ENCODE measurements at regions not wholly inside any gene's neighbourhood (a gene's known extent, or its start where the extent isn't known, plus 50 kb on each side); places are given as distances from the start of the nearest gene placed in this dataset.

DNA sequence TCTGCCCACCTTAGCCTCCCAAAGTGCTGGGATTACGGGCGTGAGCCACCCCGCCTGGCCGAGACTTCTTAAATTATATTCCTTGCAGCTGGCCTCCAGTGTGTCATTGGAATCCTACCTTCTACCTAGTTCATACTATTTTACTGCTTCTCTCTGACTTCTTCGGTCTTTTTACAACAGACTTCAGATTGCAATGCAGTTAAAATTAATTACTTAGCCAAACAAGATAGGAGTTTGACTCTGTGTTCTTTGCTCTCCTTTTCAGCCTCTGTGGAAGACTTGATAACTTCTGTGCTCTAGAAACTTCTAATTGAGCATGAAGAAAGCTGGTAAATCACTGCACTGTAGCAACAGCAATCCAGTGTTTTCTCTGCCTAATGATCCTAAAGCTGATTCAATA is 199.5 kb downstream of the GASK1B start:
- no peak for DNase-seq (ENCODE audit: low spot score)

- no peak for DNase-seq (ENCODE audit: low spot score)
Observed at GRCh38 chr4:157964463-157964862, 208.4 kb downstream of the GASK1B start.

DNA sequence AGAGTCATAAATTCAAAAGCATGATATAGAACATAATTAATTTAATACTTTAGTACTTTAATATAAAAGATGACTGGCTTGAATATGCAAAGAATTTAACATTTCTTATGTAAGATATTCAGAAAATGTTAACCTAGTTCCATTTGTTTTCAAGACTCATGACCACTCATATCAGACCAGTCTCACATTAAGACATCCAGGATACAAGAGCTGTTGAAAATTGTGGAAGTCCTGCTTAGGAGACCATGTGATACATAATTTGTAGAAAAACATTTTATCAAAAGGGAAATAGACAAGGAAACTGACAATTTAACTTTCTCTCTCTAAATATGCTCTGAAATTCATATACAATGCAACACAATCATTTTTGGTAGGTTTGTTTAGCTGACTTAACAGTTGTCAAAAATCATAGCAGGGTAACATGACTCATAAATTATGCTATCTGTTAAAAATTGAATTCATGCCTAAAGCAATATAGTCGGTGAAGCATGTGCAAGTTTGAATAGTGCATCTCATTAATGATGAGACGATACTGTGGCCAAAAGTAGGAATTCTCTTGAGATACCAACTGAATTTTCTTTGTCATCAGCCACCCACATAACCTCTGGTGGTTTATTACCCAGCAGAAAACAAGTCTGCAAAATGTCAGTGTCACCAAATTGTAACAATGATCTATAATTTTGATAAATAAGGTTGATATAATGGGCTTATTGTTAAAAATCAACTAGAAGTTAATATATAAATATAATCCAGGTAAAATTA is 211.4 kb downstream of the GASK1B start:
- DNase-seq (ENCODE audit: low spot score), result no peak

- DNase-seq (ENCODE audit: low spot score), result no peak
Observed at GRCh38 chr4:157957905-157958304, 214.9 kb downstream of the GASK1B start.

DNA sequence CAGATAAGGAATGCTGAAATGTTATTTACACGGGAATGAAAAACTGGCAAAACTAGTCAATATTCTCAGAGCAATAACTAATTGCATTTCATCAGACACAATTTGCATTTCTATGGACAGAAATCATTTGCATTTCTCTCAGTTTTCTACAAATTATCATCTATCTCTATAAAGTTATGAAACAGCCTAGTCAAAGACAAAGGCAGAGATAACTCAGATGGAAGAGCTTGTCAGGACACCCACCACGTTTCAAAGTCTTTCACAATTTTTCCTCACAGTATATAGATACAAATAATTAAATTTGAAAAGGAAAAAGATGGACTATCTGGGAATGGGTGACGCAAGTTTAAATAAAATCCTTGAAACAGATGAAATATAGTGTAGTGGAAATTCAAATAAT is 230.8 kb downstream of the GASK1B start:
- no peak for DNase-seq (ENCODE audit: low spot score)

- no peak for DNase-seq (ENCODE audit: low spot score)
Observed at GRCh38 chr4:157934151-157934550, 238.7 kb downstream of the GASK1B start.

- no peak for DNase-seq (ENCODE audit: low spot score)
Observed at GRCh38 chr4:157932936-157933335, 239.9 kb downstream of the GASK1B start.

GRCh38 chr4:157929486-157929885 is 243.3 kb downstream of the GASK1B start:
- DNase-seq (ENCODE audit: low spot score), result no peak

- DNase-seq (ENCODE audit: low spot score), result no peak
Observed at GRCh38 chr4:157918036-157918832, 254.6 kb downstream of the GASK1B start.

GRCh38 chr4:157912212-157912611 is 260.6 kb downstream of the GASK1B start:
- no peak for DNase-seq (ENCODE audit: low spot score)

DNA sequence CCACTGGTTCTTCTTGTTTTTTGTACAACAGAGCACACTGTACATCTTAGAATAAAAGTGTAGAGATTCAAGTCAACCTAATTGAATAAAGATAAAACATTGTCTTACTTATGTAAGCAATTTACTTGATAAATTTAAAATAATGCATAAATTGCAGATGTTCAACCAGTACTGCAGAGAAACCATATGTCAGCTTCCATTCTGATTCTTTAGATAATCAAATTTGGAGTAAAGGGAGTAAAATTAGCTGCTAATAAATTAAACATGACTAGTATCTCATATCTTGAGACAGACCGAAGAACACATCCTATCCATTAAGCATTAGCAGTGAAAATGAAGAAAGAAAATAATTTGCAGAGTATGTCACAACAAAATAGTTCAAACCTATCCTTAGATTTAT is 261.2 kb downstream of the GASK1B start:
- DNase-seq (ENCODE audit: low spot score), result no peak

DNA sequence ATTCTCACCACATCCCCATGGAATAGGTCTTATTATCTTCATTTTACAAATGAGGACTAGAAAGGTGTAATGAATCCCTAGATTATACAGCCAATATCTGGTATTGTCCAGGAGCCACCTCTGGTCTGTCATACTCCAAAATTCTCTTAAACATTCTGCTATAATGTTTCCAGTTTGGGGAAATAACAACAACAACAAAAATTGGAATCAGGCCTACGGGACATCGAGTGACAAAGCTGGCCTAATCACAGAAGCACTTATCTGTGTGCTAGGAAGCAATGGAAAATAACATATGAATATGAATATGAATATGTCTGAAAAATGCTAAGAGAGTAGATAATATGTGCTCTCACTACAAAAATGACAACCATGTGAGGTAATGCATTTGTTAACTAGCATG is 264.1 kb downstream of the GASK1B start:
- DNase-seq (ENCODE audit: low spot score), result no peak

DNA sequence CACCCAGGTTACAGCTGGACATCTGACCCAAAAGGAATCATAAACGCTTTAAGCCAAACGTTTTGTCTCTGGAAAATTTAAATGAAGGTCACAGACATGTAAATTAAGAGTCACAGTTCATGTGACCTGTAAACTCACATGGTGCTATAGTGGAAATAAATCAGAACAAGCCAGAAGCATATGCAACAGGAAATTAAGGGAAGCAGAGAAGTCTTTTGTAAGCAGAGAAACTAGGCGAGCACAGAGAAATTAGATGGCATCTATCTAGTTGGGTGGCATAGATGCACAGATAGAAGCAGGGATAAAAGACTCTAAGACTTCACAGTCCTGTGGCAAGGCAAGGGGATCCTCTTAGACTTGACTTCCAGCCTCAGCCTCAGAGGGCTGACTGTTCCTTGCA is 264.8 kb downstream of the GASK1B start:
- no peak for DNase-seq (ENCODE audit: low spot score)

DNA sequence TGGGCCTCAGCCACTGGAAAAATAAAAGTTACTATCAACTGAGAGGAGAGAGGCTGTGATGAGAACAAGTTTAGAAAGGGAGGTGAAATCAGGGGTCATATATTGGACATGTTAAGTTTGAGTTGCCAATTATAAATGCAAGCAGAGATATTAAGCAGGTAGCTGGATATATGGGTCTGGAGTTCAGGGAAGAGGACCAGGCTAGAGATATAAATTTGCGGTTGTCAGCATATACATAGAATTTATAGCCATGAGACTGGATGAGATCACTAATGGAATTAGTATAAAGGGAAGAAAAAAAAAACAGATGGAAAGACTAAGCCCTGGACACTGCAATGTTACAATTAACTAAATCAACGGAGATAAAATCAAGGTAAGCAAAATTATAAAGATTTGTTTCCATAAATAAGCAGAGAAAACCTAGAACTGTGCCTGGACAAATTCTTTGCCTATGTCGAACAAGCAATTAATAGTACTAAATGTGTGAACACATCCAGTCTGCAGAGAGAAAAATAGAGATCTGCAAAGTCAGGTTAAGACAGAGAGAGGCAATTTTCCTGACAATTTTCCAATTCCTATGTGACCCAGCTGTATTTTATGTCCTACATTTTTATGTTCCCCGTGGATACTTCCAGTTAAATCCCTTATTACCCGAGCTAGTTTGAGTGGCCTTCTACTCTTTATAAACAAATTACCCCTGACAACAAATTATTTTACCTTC is 265.4 kb downstream of the GASK1B start:
- no peak for DNase-seq (ENCODE audit: low spot score)

DNA sequence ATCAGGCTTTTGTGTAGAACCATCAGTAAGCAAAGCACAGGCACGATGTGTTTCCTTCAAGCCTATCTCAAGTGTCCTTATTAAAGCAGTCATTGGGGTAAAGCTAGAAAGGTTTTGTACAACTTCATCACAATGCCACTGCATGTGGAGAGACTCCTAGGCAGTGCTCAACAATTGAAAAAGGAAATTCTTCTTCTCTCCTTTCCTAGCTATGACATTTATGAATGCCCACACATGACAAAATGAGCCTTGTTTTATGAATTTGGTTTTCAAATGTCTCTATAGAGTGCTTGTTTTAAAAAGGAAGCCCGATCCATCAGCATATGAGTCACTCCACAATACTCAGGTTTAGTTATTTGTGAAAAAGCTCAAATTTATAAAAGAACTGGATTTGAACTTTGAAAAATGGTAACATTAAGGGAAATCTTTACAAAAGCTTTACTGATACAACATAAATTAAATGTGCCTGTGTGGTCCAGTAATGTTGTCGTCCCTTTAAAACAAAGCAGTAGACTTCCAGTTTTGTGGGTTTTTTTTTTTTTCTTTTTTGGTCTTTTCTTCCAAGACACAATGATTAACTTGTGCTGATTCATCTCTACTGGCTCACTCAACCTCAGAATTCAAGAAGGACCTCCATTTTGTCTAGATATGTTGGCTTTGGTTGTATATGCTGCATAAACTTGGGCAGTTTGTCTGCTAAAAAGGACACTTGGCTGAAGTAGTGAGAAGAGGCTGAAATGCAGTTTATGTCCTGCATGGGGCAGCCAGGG is 273.8 kb downstream of the GASK1B start:
- no peak for DNase-seq (ENCODE audit: low spot score)

GRCh38 chr4:157897855-157898370 is 274.9 kb downstream of the GASK1B start:
- DNase-seq (ENCODE audit: low spot score), result no peak

GRCh38 chr4:157896726-157897125 is 276.1 kb downstream of the GASK1B start:
- no peak for DNase-seq (ENCODE audit: low spot score)

DNA sequence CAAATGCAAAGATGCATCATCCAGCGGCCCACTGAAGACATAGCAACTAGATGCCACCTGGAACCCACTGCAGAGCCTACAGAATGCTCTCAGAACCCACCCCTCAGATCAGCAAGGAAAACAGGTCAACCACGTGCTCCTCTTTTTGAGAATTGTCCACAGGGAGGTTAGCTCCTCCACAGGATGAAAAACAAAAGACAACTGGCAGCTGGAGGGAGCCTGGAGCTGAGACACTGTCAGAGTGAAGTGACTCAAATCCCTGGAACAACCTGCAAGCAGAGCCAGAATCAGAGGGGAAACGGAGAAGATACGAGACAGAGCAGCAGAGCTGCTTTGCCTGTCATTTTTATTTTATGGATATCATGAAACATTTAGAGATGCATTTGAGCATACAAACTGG is 277.6 kb downstream of the GASK1B start:
- DNase-seq (ENCODE audit: low spot score), result no peak

DNA sequence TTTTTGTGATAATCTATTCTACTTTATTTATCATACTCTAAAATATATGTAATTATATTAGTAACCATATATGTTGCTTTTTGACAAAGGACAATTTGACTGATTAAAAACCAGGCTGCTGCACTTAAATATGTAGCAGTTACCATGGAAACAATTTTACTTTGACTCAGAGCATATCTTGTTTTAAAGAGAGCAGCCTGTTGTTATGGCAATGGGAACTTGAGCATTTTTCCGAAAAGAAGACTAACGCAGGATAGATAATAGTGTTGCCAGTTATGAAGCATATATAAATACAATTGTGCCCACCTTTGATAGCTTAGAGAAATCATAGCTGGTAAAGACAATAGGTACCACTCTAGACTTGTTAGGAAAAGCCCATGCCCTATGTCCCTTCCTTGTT is 283.0 kb downstream of the GASK1B start:
- no peak for DNase-seq (ENCODE audit: low spot score)

GRCh38 chr4:157888281-157888680 is 284.5 kb downstream of the GASK1B start:
- DNase-seq (ENCODE audit: low spot score), result no peak

GRCh38 chr4:157887316-157887715 is 285.5 kb downstream of the GASK1B start:
- DNase-seq (ENCODE audit: low spot score), result no peak

Data from HT-29 (cell line).